NCI-H460 (cell line): ENCODE measurements at regions not wholly inside any gene's neighbourhood (a gene's known extent, or its start where the extent isn't known, plus 50 kb on each side); places are given as distances from the start of the nearest gene placed in this dataset.
"Not testable (repeated sequence)": the region's sequence is repeated elsewhere in the genome, so short reads cannot be mapped to it uniquely, and the experiment has no call there.

Experiments
- DNase-seq: peaks from one replicate; pipeline ENCODE4 v3.0.0-alpha.2; 2016; ENCODE audit warnings: low read depth; ENCODE audit errors: extremely low read depth

GRCh38 chr6:14288910-14289309, 171.3 kb downstream of the CD83 start:
- DNase-seq: no peak

GRCh38 chr6:14290041-14290771, 172.6 kb downstream of the CD83 start:
- DNase-seq: no peak

GRCh38 chr6:14290772-14291330, 173.3 kb downstream of the CD83 start:
- DNase-seq: no peak

GRCh38 chr6:14291331-14291730, 173.8 kb downstream of the CD83 start:
- no peak for DNase-seq

- no peak for DNase-seq
Measured at GRCh38 chr6:14292119-14292518, 174.5 kb downstream of the CD83 start.

GRCh38 chr6:14294270-14294951, 176.8 kb downstream of the CD83 start:
- DNase-seq: no peak

- DNase-seq: not testable (repeated sequence)
Measured at GRCh38 chr6:14296698-14297097, 179.1 kb downstream of the CD83 start.

- DNase-seq: not testable (repeated sequence)
Measured at GRCh38 chr6:14297118-14297517, 179.5 kb downstream of the CD83 start.

- not testable (repeated sequence) for DNase-seq
Measured at GRCh38 chr6:14300189-14300588, 182.6 kb downstream of the CD83 start.

GRCh38 chr6:14300721-14301120, 183.1 kb downstream of the CD83 start:
- not testable (repeated sequence) for DNase-seq

GRCh38 chr6:14301477-14301876, 183.9 kb downstream of the CD83 start:
- DNase-seq: not testable (repeated sequence)

GRCh38 chr6:14305131-14305530, 187.6 kb downstream of the CD83 start:
- no peak for DNase-seq

- DNase-seq: no peak
Measured at GRCh38 chr6:14305624-14306023, 188.1 kb downstream of the CD83 start.

GRCh38 chr6:14306151-14306906, 188.8 kb downstream of the CD83 start:
- no peak for DNase-seq

GRCh38 chr6:14309516-14309915, 191.9 kb downstream of the CD83 start:
- no peak for DNase-seq

GRCh38 chr6:14309951-14310445, 192.4 kb downstream of the CD83 start:
- DNase-seq: no peak

- no peak for DNase-seq
Measured at GRCh38 chr6:14310960-14311359, 193.4 kb downstream of the CD83 start.

- DNase-seq: no peak
Measured at GRCh38 chr6:14312587-14312986, 195.0 kb downstream of the CD83 start.

- no peak for DNase-seq
Measured at GRCh38 chr6:14313248-14313647, 195.7 kb downstream of the CD83 start.

- DNase-seq: no peak
Measured at GRCh38 chr6:14315353-14315752, 197.8 kb downstream of the CD83 start.
